Globus pallidus (tissue), 1 donor: ENCODE measurements at regions not wholly inside any gene's neighbourhood (a gene's known extent, or its start where the extent isn't known, plus 50 kb on each side); places are given as distances from the start of the nearest gene placed in this dataset.
A peak's percentile ranks its signal among the peaks of the same experiment; 100 is the strongest.
"Not testable (repeated sequence)": the region's sequence is repeated elsewhere in the genome, so short reads cannot be mapped to it uniquely, and the experiment has no call there.

Experiments
- DNase-seq: peaks from one replicate; pipeline ENCODE4 v3.0.0-alpha.2; 2015; ENCODE audit warnings: low spot score

DNA sequence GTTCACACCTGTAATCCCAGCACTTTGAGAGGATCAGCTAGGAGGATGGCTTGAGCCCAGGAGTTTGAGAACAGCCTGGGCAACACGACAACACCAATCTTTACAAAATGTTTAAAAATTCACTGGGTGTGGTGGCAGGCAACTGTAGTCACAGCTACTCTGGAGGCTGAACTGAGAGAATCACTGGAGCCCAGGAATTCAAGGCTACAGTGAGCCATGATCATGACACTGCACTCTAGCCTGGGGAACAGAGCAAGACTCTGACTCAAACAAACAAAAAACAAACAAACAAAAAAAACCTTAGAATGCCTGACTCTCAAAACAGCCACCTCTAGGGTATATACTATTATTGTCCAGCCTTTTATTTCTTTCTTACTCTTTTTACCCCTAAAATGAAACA lies 56.5 kb upstream of the PAPSS2 start:
- no peak for DNase-seq

DNA sequence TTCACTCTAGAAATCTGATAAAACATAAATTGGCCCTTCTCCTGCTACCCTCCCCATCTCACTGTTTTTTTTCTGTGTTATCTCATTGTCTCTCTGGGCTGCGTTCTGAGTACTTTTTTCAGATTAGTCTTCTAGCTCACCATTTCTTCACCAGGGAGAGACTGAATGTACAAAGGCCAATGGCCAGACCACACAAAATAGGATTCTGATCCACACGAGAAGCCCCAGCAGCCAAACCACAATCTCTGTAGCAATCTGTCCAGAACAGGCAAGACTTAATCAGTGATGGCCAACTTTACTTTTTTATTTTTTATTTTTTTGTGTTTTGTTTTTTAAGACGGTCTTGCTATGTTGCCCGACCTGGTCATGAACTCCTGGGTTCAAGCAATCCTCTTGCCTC lies 55.9 kb upstream of the PAPSS2 start:
- no peak for DNase-seq

DNA sequence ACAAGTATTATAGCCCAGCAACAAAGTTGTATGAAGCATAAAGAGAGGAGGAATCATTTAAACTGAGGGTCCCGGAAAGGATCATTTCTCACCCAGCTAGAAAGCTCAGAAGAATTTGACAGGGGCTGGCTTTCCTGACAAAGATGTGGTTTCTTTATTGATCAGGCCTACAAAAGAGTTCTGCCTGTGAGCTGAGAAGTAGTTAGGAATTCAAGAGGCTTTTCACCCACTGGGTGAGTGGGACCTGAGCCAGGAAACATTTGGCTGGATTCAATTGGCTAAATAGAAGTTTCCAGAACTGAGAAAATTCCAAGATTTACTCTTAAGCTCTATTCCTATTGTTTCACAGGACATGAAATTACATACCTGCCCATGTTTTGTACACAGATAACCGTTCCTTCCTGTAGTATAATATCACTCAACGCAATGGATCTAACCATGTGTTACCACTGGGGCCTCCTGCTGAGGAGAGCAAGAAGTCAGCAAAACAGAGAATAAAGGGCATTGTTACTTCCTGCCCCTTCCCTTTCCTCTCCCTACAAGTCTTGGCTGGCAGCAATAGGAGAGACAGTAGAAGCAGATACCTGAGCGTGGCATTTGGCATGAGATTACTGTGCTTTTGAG lies 53.9 kb upstream of the PAPSS2 start:
- peak; percentile 24 for DNase-seq

DNA sequence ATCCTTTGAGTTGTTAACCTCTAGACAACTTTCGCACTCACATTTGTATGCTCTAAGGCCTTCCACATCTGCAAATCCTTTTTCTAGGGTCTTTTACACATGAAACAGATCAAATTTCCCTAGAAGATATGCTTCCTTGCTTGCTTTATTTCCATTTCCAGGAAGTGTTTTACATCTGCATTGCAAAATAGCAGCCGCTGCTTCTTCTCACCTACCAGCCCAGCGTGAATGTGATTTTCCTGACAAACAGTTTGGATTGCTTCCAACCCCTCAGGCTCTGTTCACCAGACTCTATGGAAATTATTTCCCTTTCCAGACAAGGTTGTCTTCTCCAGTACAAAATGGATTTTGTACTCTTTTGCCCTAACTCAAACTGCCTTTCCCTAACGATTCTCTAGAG lies 50.9 kb upstream of the PAPSS2 start:
- no peak for DNase-seq

DNA sequence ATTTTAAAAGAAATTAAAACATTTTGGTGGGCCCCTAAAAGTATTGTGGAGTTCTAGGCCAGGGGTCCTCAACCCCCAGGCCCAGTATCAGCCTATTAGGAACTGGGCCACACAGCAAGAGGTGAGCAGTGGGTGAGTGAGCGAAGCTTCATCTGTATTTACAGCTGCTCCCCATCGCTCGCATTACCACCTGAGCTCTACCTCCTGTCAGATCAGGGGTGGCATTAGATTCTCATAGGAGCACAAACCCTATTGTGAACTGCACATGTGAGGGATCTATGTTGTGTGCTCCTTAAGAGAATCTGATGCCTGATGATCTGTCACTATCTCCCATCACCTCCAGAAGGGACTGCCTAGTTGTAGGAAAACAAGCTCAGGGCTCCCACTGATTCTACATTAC lies 50.1 kb upstream of the PAPSS2 start:
- DNase-seq, result not testable (repeated sequence)
